H1 (cell line): ENCODE measurements at regions not wholly inside any gene's neighbourhood (a gene's known extent, or its start where the extent isn't known, plus 50 kb on each side); places are given as distances from the start of the nearest gene placed in this dataset.

Experiments used
- CTCF ChIA-PET: fragments of 300-600 bp; sonication (Branson Sonifier 250); formaldehyde crosslinking; loops from one replicate; lab custom pipeline; 2021; ENCODE audit not compliant: partially characterized antibody; lab: Charles Lee
- POLR2A ChIA-PET: fragments of 300-600 bp; sonication (Branson Sonifier 250); formaldehyde crosslinking; loops from one replicate; lab custom pipeline; 2021; ENCODE audit warnings: inconsistent platforms; ENCODE audit not compliant: partially characterized antibody; lab: Charles Lee
- DNase-seq, 2 experiments: peaks; one replicate each; pipeline versions ENCODE4 v3.0.0 to v3.0.0-alpha.2; 2010 to 2022; ENCODE audit warnings: low spot score in 2 of 2, low read depth in 1 of 2, mixed read lengths in 1 of 2
- FAIRE-seq: peaks from 2 replicates; lab custom pipeline; 2011; peaks lifted over from hg19 to GRCh38; lab: Jason Lieb, UNC
- H2AFZ ChIP-seq: 2 replicates; pipeline ENCODE4 v1.8.1; 2012; ENCODE audit warnings: low read length, inconsistent platforms
- H2AK5ac ChIP-seq: 2 replicates; pipeline ENCODE4 v1.6.1; 2013; ENCODE audit warnings: low read depth, low read length
- H2BK120ac ChIP-seq: replicated peaks from 2 replicates; pipeline ENCODE3; 2013; ENCODE audit warnings: low read depth, low read length, inconsistent platforms
- H2BK12ac ChIP-seq: 2 replicates; pipeline ENCODE4 v1.6.1; 2013; ENCODE audit warnings: low read depth, low read length
- H2BK15ac ChIP-seq: 2 replicates; pipeline ENCODE4 v1.6.1; 2013; ENCODE audit warnings: low read length
- H2BK20ac ChIP-seq: 2 replicates; pipeline ENCODE4 v1.6.1; 2013; ENCODE audit warnings: low read length
- H2BK5ac ChIP-seq: 2 replicates; pipeline ENCODE4 v1.6.1; 2013; ENCODE audit warnings: low read depth, low read length
- H3K14ac ChIP-seq: 2 replicates; pipeline ENCODE4 v1.6.1; 2013; ENCODE audit warnings: inconsistent platforms; ENCODE audit not compliant: insufficient read length
- H3K18ac ChIP-seq: 2 replicates; pipeline ENCODE4 v1.6.1; 2013; ENCODE audit warnings: low read length; ENCODE audit errors: extremely low read depth
- H3K23ac ChIP-seq: 2 replicates; pipeline ENCODE4 v1.6.1; 2013; ENCODE audit warnings: inconsistent platforms; ENCODE audit not compliant: insufficient read length
- H3K23me2 ChIP-seq: 2 replicates; pipeline ENCODE4 v1.6.1; 2013; ENCODE audit warnings: low read depth, low read length
- H3K27ac ChIP-seq: 2 replicates; pipeline ENCODE4 v1.6.1; 2011; ENCODE audit warnings: low read depth, low read length, inconsistent platforms
- H3K27me3 ChIP-seq, 4 experiments: replicated peaks in 1 of 4; 1 replicate in 1 of 4; 2 replicates in 3 of 4; pipeline versions ENCODE4 v1.6.1 to v1.8.1; 2011 to 2013; ENCODE audit warnings: low read length in 3 of 4, mild to moderate bottlenecking in 3 of 4, inconsistent platforms in 2 of 4, mixed read lengths in 2 of 4, moderate library complexity in 1 of 4; ENCODE audit not compliant: control insufficient read depth in 3 of 4, insufficient read depth in 3 of 4; ENCODE audit errors: extremely low read depth in 1 of 4
- H3K36me3 ChIP-seq, 4 experiments: 2 replicates each; pipeline versions ENCODE4 v1.6.1 to v1.8.1; 2011 to 2013; ENCODE audit warnings: mild to moderate bottlenecking in 4 of 4, low read length in 3 of 4, moderate library complexity in 2 of 4, control low read depth in 1 of 4, inconsistent platforms in 1 of 4; ENCODE audit not compliant: insufficient read depth in 4 of 4, control insufficient read depth in 2 of 4
- H3K4ac ChIP-seq: replicated peaks from 2 replicates; pipeline ENCODE3; 2013; ENCODE audit warnings: low read length, low read depth, mixed read lengths, inconsistent platforms; ENCODE audit not compliant: insufficient read length
- H3K4me1 ChIP-seq, 4 experiments: replicated peaks in 1 of 4; 1 replicate in 1 of 4; 2 replicates in 3 of 4; pipeline versions ENCODE4 v1.6.1 to v1.8.1; 2011 to 2013; ENCODE audit warnings: low read length in 3 of 4, inconsistent platforms in 2 of 4, mixed read lengths in 1 of 4; ENCODE audit not compliant: insufficient read depth in 4 of 4, control insufficient read depth in 3 of 4
- H3K4me2 ChIP-seq, 2 experiments: 2 replicates each; pipeline versions ENCODE4 v1.6.1 to v1.8.1; 2011 to 2013; ENCODE audit warnings: low read depth in 2 of 2, low read length in 2 of 2, control low read depth in 1 of 2, inconsistent platforms in 1 of 2, mild to moderate bottlenecking in 1 of 2; ENCODE audit not compliant: insufficient read depth in 1 of 2
- H3K4me3 ChIP-seq, 4 experiments: fragments of 200-600, 300-600 bp in 1 of 4; sonication (generic), shearing (Covaris generic), sonication (Bioruptor Twin) in 1 of 4; 2 replicates each; pipeline versions ENCODE4 v1.5.1 to v1.8.1; 2011 to 2016; ENCODE audit warnings: low read length in 4 of 4, low read depth in 3 of 4, control low read depth in 2 of 4, inconsistent platforms in 2 of 4, mild to moderate bottlenecking in 2 of 4, mixed read lengths in 1 of 4, moderate library complexity in 1 of 4; ENCODE audit not compliant: insufficient read depth in 2 of 4; ENCODE audit errors: extremely low read depth in 1 of 4
- H3K56ac ChIP-seq: replicated peaks from 2 replicates; pipeline ENCODE3; 2013; ENCODE audit warnings: low read depth, mild to moderate bottlenecking, mixed read lengths, low read length, inconsistent platforms; ENCODE audit not compliant: insufficient read length
- H3K79me1 ChIP-seq: 2 replicates; pipeline ENCODE4 v1.6.1; 2013; ENCODE audit warnings: low read depth, low read length, control low read depth
- H3K79me2 ChIP-seq, 2 experiments: 2 replicates each; pipeline versions ENCODE4 v1.6.1 to v1.8.1; 2012 to 2013; ENCODE audit warnings: low read length in 2 of 2, mild to moderate bottlenecking in 2 of 2, inconsistent platforms in 1 of 2; ENCODE audit not compliant: insufficient read depth in 2 of 2, control insufficient read depth in 1 of 2
- H3K9ac ChIP-seq, 4 experiments: replicated peaks in 1 of 4; 1 replicate in 1 of 4; 2 replicates in 3 of 4; pipeline versions ENCODE4 v1.6.1 to v1.8.1; 2011 to 2013; ENCODE audit warnings: low read depth in 3 of 4, low read length in 3 of 4, control low read depth in 2 of 4, mild to moderate bottlenecking in 2 of 4, moderate library complexity in 2 of 4, inconsistent platforms in 1 of 4; ENCODE audit errors: extremely low read depth in 1 of 4
- H3K9me3 ChIP-seq, 2 experiments: 2 replicates each; pipeline versions ENCODE4 v1.6.1 to v1.8.1; 2012 to 2013; ENCODE audit warnings: mild to moderate bottlenecking in 2 of 2, moderate library complexity in 2 of 2, control low read depth in 1 of 2, inconsistent platforms in 1 of 2, low read depth in 1 of 2, low read length in 1 of 2, mixed read lengths in 1 of 2; ENCODE audit not compliant: insufficient read depth in 2 of 2
- H4K20me1 ChIP-seq, 2 experiments: replicated peaks in 1 of 2; 2 replicates each; pipeline versions ENCODE3 to v1.8.1; 2011 to 2013; ENCODE audit warnings: inconsistent platforms in 2 of 2, low read length in 2 of 2, mild to moderate bottlenecking in 1 of 2; ENCODE audit not compliant: insufficient read depth in 2 of 2, control insufficient read depth in 1 of 2
- H4K5ac ChIP-seq: 2 replicates; pipeline ENCODE4 v1.6.1; 2013; ENCODE audit warnings: low read length, low read depth, mixed read lengths, inconsistent platforms; ENCODE audit not compliant: insufficient read length
- H4K8ac ChIP-seq: 2 replicates; pipeline ENCODE4 v1.8.0; 2013; ENCODE audit warnings: mild to moderate bottlenecking, moderate library complexity, low read length, inconsistent platforms; ENCODE audit not compliant: insufficient read depth; ENCODE audit errors: extremely low read depth
- H4K91ac ChIP-seq: replicated peaks from 2 replicates; pipeline ENCODE3; 2013; ENCODE audit warnings: low read length, mixed read lengths, inconsistent platforms; ENCODE audit not compliant: insufficient read length
- KDM5A ChIP-seq: fragments of 200-600 bp; IDR thresholded peaks from 2 replicates; pipeline ENCODE4 v1.7.1; 2012; ENCODE audit warnings: mild to moderate bottlenecking, low read length, inconsistent platforms, mixed read lengths
- USF2 ChIP-seq: IDR thresholded peaks from 2 replicates; pipeline ENCODE4 v1.6.1; 2011; ENCODE audit warnings: low read length, improper control_type of control experiment

- Histone ChIP-seq H3K4me3 (no peak overlapping the region), H3K36me3 (no peaks in the 10 kb centered on the region), H3K18ac (no peak overlapping the region), H2BK15ac (no peak overlapping the region), H2BK5ac (no peak overlapping the region), H3K9ac (no peak overlapping the region), H3K27ac (no peak overlapping the region), H3K4ac (no peak overlapping the region), H3K79me2 (no peaks in the 10 kb centered on the region), H4K91ac (no peak overlapping the region), H3K4me2 (no peak overlapping the region), H3K23me2 (no peaks in the 10 kb centered on the region), H2AK5ac (no peak overlapping the region), H3K27me3 (no peaks in the 10 kb centered on the region), H3K56ac (no peak overlapping the region), H3K4me1 (peaks cover 0 to 8% (median 0%) of the 10 kb centered on the region in 4 experiments; a peak in 1 of 7 replicates), H3K23ac (no peak overlapping the region), H2AFZ (no peak overlapping the region), H3K14ac (no peak overlapping the region), H3K9me3 (no peaks in the 10 kb centered on the region), H3K79me1 (no peaks in the 10 kb centered on the region), H2BK12ac (no peak overlapping the region), H2BK20ac (no peak overlapping the region), H4K5ac (no peak overlapping the region), H2BK120ac (no peak overlapping the region), H4K8ac (no peak overlapping the region), H4K20me1 (no peaks in the 10 kb centered on the region)
- CTCF ChIA-PET, result interaction anchor here (0.9 kb wide), 1 partner anchor 70 kb away, joined by 3 read pairs; no protein-coding TSS in a partner anchor
- DNase-seq, result no peak
- FAIRE-seq, result no peak
- POLR2A ChIA-PET, result no interaction called here
- TF ChIP-seq USF2 (no peak), KDM5A (no peak)
Measured at GRCh38 chr16:63752347-63752746, 1369.5 kb downstream of the CDH11 start.
